ENCODE measurements at regions not wholly inside any gene's neighbourhood (a gene's known extent, or its start where the extent isn't known, plus 50 kb on each side); places are given as distances from the start of the nearest gene placed in this dataset.

- no peak for TF ChIP-seq SUZ12 (IDR thresholded peaks at IDR 0.05; ENCODE audit: low read length)
- TF ChIP-seq GTF2F1 (IDR thresholded peaks at IDR 0.05; ENCODE audit: borderline replicate concordance, low read depth, low read length): no peak
- no peak for TF ChIP-seq PHF8 (conservative IDR thresholded peaks at IDR 0.05; ENCODE audit: low read depth, low read length)
- TF ChIP-seq TEAD4 (IDR thresholded peaks at IDR 0.05; ENCODE audit: low read depth, low read length): no peak
Measured at GRCh38 chr9:96023486-96023885, 148.0 kb downstream of the ERCC6L2 start (continued).
